CD14-positive monocyte (primary cell): ENCODE measurements at regions not wholly inside any gene's neighbourhood (a gene's known extent, or its start where the extent isn't known, plus 50 kb on each side); places are given as distances from the start of the nearest gene placed in this dataset.

Experiments
- DNase-seq, 3 donors: peaks; one replicate each; pipeline ENCODE4 v3.0.0-alpha.2; 2011 to 2022
- H2AFZ ChIP-seq: 2 replicates; pipeline ENCODE4 v1.6.0; 2012; ENCODE audit warnings: mild to moderate bottlenecking, low read depth, low read length, inconsistent platforms; ENCODE audit not compliant: insufficient read depth, poor library complexity, severe bottlenecking
- H3K27ac ChIP-seq, 2 donors: 1 replicate in 1 of 2; 2 replicates in 1 of 2; pipeline ENCODE4 v1.5.1; 2012 to 2013; ENCODE audit warnings: low read length in 2 of 2, control low read depth in 1 of 2, inconsistent platforms in 1 of 2, low read depth in 1 of 2, mild to moderate bottlenecking in 1 of 2
- H3K27me3 ChIP-seq, 2 donors: one replicate each; pipeline versions ENCODE4 v1.6.0 to v1.6.1; 2011 to 2013; ENCODE audit warnings: low read length in 2 of 2; ENCODE audit not compliant: control insufficient read depth in 2 of 2, insufficient read depth in 2 of 2
- H3K36me3 ChIP-seq, 2 donors: replicated peaks in 1 of 2; 1 replicate in 1 of 2; 2 replicates in 1 of 2; pipeline versions ENCODE4 v1.5.1 to v1.6.1; 2012 to 2013; ENCODE audit warnings: low read length in 2 of 2, control low read depth in 1 of 2, inconsistent platforms in 1 of 2, mild to moderate bottlenecking in 1 of 2; ENCODE audit not compliant: insufficient read depth in 2 of 2, control insufficient read depth in 1 of 2
- H3K4me1 ChIP-seq, 2 donors: 1 replicate in 1 of 2; 2 replicates in 1 of 2; pipeline versions ENCODE4 v1.5.1 to v1.6.1; 2012 to 2013; ENCODE audit warnings: low read length in 2 of 2, control low read depth in 1 of 2, inconsistent platforms in 1 of 2, mild to moderate bottlenecking in 1 of 2, moderate library complexity in 1 of 2; ENCODE audit not compliant: insufficient read depth in 2 of 2, control insufficient read depth in 1 of 2
- H3K4me2 ChIP-seq: replicated peaks from 2 replicates; pipeline ENCODE3; 2012; ENCODE audit warnings: low read length, moderate library complexity, mild to moderate bottlenecking; ENCODE audit not compliant: poor library complexity, severe bottlenecking; ENCODE audit errors: extremely low read depth
- H3K4me3 ChIP-seq, 3 experiments: fragments of 200-600 bp in 1 of 3; sonication (generic) in 1 of 3; replicated peaks in 1 of 3; 1 replicate in 2 of 3; 2 replicates in 1 of 3; pipeline ENCODE4 v1.5.1; 2011 to 2013; ENCODE audit warnings: low read length in 3 of 3, mild to moderate bottlenecking in 3 of 3, control low read depth in 2 of 3, low read depth in 2 of 3, inconsistent platforms in 1 of 3, moderate library complexity in 1 of 3
- H3K79me2 ChIP-seq: 2 replicates; pipeline ENCODE4 v1.6.0; 2012; ENCODE audit warnings: mild to moderate bottlenecking, control low read depth, inconsistent platforms, low read length, moderate library complexity; ENCODE audit not compliant: insufficient read depth
- H3K9ac ChIP-seq: 2 replicates; pipeline ENCODE4 v1.6.0; 2017; ENCODE audit warnings: low read length, mild to moderate bottlenecking; ENCODE audit not compliant: insufficient read depth, poor library complexity, severe bottlenecking
- H3K9me3 ChIP-seq, 2 donors: replicated peaks in 1 of 2; 1 replicate in 1 of 2; 2 replicates in 1 of 2; pipeline versions ENCODE4 v1.5.1 to v1.6.1; 2012 to 2013; ENCODE audit warnings: low read length in 2 of 2, control low read depth in 1 of 2; ENCODE audit not compliant: control insufficient read depth in 1 of 2, insufficient read depth in 1 of 2
- H4K20me1 ChIP-seq: 2 replicates; pipeline ENCODE4 v1.6.0; 2012; ENCODE audit warnings: mild to moderate bottlenecking, low read length, control low read depth, moderate library complexity; ENCODE audit not compliant: insufficient read depth
- H3K27ac Mint-ChIP-seq, 7 donors: one replicate each; pipeline ENCODE4 v1.8.0; 2020; ENCODE audit warnings: mild to moderate bottlenecking in 7 of 7, mixed read lengths in 7 of 7, moderate library complexity in 6 of 7, inconsistent platforms in 2 of 7
- H3K27me3 Mint-ChIP-seq, 3 donors: one replicate each; pipeline ENCODE4 v1.8.0; 2021 to 2022; ENCODE audit warnings: low read depth in 3 of 3, mild to moderate bottlenecking in 3 of 3, mixed read lengths in 3 of 3, moderate library complexity in 3 of 3, inconsistent platforms in 1 of 3
- H3K36me3 Mint-ChIP-seq, 2 donors: one replicate each; pipeline ENCODE4 v1.8.0; 2020; ENCODE audit warnings: mixed read lengths in 2 of 2, inconsistent platforms in 1 of 2, mild to moderate bottlenecking in 1 of 2
- H3K4me1 Mint-ChIP-seq: one replicate; pipeline ENCODE4 v1.8.0; 2020; ENCODE audit warnings: mild to moderate bottlenecking, mixed read lengths
- H3K4me3 Mint-ChIP-seq, 2 donors: one replicate each; pipeline ENCODE4 v1.8.0; 2020; ENCODE audit warnings: mild to moderate bottlenecking in 2 of 2, mixed read lengths in 2 of 2, moderate library complexity in 1 of 2
- H3K9me3 Mint-ChIP-seq, 7 donors: one replicate each; pipeline ENCODE4 v1.8.0; 2020 to 2022; ENCODE audit warnings: mixed read lengths in 7 of 7, mild to moderate bottlenecking in 6 of 7, moderate library complexity in 6 of 7, inconsistent platforms in 2 of 7
- CTCF ChIP-seq: fragments of 200-600 bp; IDR thresholded peaks from one replicate; pipeline ENCODE4 v1.8.0; 2022; ENCODE audit warnings: antibody characterized with exemption, mild to moderate bottlenecking
- WGBS: methylation state at CpG from one replicate; pipeline ENCODE4 v1.1.5; 2013; ENCODE audit warnings: missing lambda C conversion rate; ENCODE audit not compliant: insufficient coverage; 5-methylcytosine and 5-hydroxymethylcytosine counted together
- intact Hi-C, 2 donors: fragments of 100-400 bp; cut with micrococcal nuclease; formaldehyde crosslinking; loops; one replicate each; pipeline versions ENCODE4 v1.15.0 to v1.15.1; 2023

DNA sequence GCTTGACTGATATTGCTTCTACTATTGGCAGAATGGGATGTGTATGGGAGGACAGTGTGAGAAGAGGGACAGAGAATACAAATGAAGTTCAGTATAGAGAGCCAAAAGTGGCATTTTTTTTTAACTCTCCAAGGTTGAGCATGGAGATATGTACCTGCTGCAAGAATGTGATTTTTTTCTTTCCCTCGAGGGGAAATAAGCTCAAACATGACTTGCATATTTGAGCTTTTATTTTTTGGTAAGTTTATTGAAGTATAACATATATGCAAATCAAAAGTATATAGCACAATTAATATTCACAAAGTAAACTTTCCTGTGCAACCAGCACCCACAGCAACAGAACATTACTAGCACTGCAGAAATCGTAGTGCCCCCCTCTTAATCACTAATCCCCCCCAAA is 285.7 kb upstream of the ADRA1B start:
- intact Hi-C loops, result no loop called here
- Histone ChIP-seq H3K4me1 (no peaks in the 10 kb centered on the region), H3K79me2 (no peaks in the 10 kb centered on the region), H3K27ac (no peak overlapping the region), H3K9ac (no peak overlapping the region), H4K20me1 (no peaks in the 10 kb centered on the region), H3K4me3 (no peak overlapping the region), H3K4me2 (no peak overlapping the region), H3K9me3 (no peaks in the 10 kb centered on the region), H3K36me3 (no peaks in the 10 kb centered on the region), H2AFZ (no peak overlapping the region), H3K27me3 (no peaks in the 10 kb centered on the region)
- TF ChIP-seq CTCF, result no peak
- no peaks in the 10 kb centered on the region for H3K36me3 Mint-ChIP-seq
- no peak for DNase-seq
- no peak overlapping the region for H3K4me3 Mint-ChIP-seq
- peaks cover 0 to 17% (median 3%) of the 10 kb centered on the region in 7 donors for H3K9me3 Mint-ChIP-seq
- H3K27me3 Mint-ChIP-seq, result peaks cover 1 to 10% (median 4%) of the 10 kb centered on the region in 3 donors
- no peak overlapping the region for H3K27ac Mint-ChIP-seq
- H3K4me1 Mint-ChIP-seq, result no peaks in the 10 kb centered on the region
- no CpG with 5 or more reads among the region's 2 CpGs for WGBS

DNA sequence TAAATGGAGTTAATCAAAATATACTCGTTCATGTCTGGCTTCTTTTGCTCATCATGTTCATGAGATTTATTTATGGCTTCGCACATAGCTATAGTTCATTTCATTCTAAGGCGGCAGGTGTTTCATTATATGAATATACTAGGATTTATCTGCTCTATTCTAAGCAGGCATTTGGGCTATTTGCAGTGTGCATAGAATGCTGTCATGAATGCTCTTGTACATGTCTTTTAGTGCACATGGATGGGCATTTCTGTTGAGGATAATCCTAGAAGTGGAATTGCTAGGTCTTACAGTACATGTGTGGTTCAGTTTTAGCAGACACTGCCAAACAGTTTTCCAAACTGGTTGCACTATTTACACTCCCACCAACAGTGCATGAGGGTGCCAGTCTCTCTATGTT is 285.3 kb upstream of the ADRA1B start:
- no peaks in the 10 kb centered on the region for H3K79me2 ChIP-seq
- H3K9me3 Mint-ChIP-seq, result peaks cover 0 to 17% (median 3%) of the 10 kb centered on the region in 7 donors
- H3K27ac Mint-ChIP-seq, result no peak overlapping the region
- no peaks in the 10 kb centered on the region for H4K20me1 ChIP-seq
- no peak overlapping the region for H3K4me2 ChIP-seq
- TF ChIP-seq CTCF, result no peak
- H3K4me3 Mint-ChIP-seq, result no peak overlapping the region
- no peak overlapping the region for H3K9ac ChIP-seq
- H3K27me3 ChIP-seq, result no peaks in the 10 kb centered on the region
- H3K4me1 Mint-ChIP-seq, result no peaks in the 10 kb centered on the region
- no CpG with 5 or more reads among the region's 3 CpGs for WGBS
- no peaks in the 10 kb centered on the region for H3K4me1 ChIP-seq
- peaks cover 1 to 10% (median 4%) of the 10 kb centered on the region in 3 donors for H3K27me3 Mint-ChIP-seq
- H3K27ac ChIP-seq, result no peak overlapping the region
- H3K36me3 Mint-ChIP-seq, result no peaks in the 10 kb centered on the region
- H3K9me3 ChIP-seq, result no peaks in the 10 kb centered on the region
- H3K36me3 ChIP-seq, result no peaks in the 10 kb centered on the region
- H2AFZ ChIP-seq, result no peak overlapping the region
- no peak overlapping the region for H3K4me3 ChIP-seq
- intact Hi-C loops, result no loop called here
- no peak for DNase-seq
